ENCODE measurements at regions not wholly inside any gene's neighbourhood (a gene's known extent, or its start where the extent isn't known, plus 50 kb on each side); places are given as distances from the start of the nearest gene placed in this dataset.

GRCh38 chr1:193666485-193667083 lies 480.2 kb upstream of the B3GALT2 start (continued):
- TF ChIP-seq STAT3 (IDR thresholded peaks at IDR 0.05; ENCODE audit: low read depth, low read length) (no peak), CREM (IDR thresholded peaks at IDR 0.05; ENCODE audit: low read depth) (no peak), SIN3A (IDR thresholded peaks at IDR 0.05; ENCODE audit: low read depth, low read length) (no peak)

- in situ Hi-C loops (cut with MboI): no loop called here
- no peak for ATAC-seq
- Histone ChIP-seq H4K20me1 (ENCODE audit: control insufficient read depth, insufficient read depth) (no peaks in the 10 kb centered on the region), H3K9ac (ENCODE audit: control insufficient read depth, insufficient read depth, low read length) (no peak overlapping the region), H2AFZ (ENCODE audit: control insufficient read depth, low read depth, low read length) (no peak overlapping the region), H3K4me3 (no peak overlapping the region), H3K9me3 (replicated peaks; ENCODE audit: control insufficient read depth, insufficient read depth, low read length) (no peaks in the 10 kb centered on the region), H3K4me1 (ENCODE audit: control insufficient read depth, insufficient read depth, low read length) (no peaks in the 10 kb centered on the region), H3K4me2 (ENCODE audit: control insufficient read depth, insufficient read depth) (no peak overlapping the region), H3K27me3 (replicated peaks in 1 of 2; ENCODE audit: control insufficient read depth in 2 of 2, insufficient read depth in 2 of 2, low read length in 1 of 2) (no peaks in the 10 kb centered on the region), H3K27ac (ENCODE audit: control insufficient read depth, insufficient read depth) (no peak overlapping the region), H3K36me3 (ENCODE audit: control insufficient read depth in 2 of 2, insufficient read depth in 2 of 2, low read length in 1 of 2) (no peaks in the 10 kb centered on the region), H3K79me2 (ENCODE audit: control insufficient read depth, insufficient read depth, low read length) (no peaks in the 10 kb centered on the region)
- FAIRE-seq: no peak
- ChIA-PET POLR2A (no interaction called here), CTCF (no interaction called here), SMC1A (ENCODE audit: uncharacterized antibody, unreplicated experiment) (no interaction called here), RAD21 (ENCODE audit: unreplicated experiment) (no interaction called here)
- TF ChIP-seq MYB (IDR thresholded peaks at IDR 0.05; ENCODE audit: borderline replicate concordance, low read depth, low read length): no peak
- no peak for TF ChIP-seq FOS (IDR thresholded peaks at IDR 0.05; ENCODE audit: borderline replicate concordance, extremely low read depth, insufficient read length)
- no peak for TF ChIP-seq E4F1 (IDR thresholded peaks at IDR 0.05; ENCODE audit: borderline replicate concordance, partially characterized antibody)
- TF ChIP-seq RBBP5 (conservative IDR thresholded peaks at IDR 0.05): no peak
- TF ChIP-seq SMAD1 (IDR thresholded peaks at IDR 0.05; ENCODE audit: low read depth, partially characterized antibody): no peak
- TF ChIP-seq EP300 (IDR thresholded peaks at IDR 0.05; ENCODE audit: borderline replicate concordance in 1 of 2, control insufficient read depth in 1 of 2, low read depth in 2 of 2, low read length in 2 of 2): no peak
- no peak for TF ChIP-seq NR2C2 (IDR thresholded peaks at IDR 0.05; ENCODE audit: borderline replicate concordance, control insufficient read depth, insufficient read length, low read depth)
- no peak for TF ChIP-seq ZZZ3 (IDR thresholded peaks at IDR 0.05; ENCODE audit: control insufficient read depth, insufficient read length, low read depth)
- no peak for TF ChIP-seq EGR1 (IDR thresholded peaks at IDR 0.05; ENCODE audit: borderline replicate concordance in 1 of 2, low read depth in 2 of 2, low read length in 2 of 2)
- no peak for TF ChIP-seq CBX5 (IDR thresholded peaks at IDR 0.05; ENCODE audit: low read depth)
- TF ChIP-seq NR2F1 (conservative IDR thresholded peaks at IDR 0.05): no peak
- no peak for TF ChIP-seq MEF2A (IDR thresholded peaks at IDR 0.05; ENCODE audit: insufficient read depth, low read depth, low read length)
- DNase-seq (ENCODE audit: low read depth, low spot score): no peak
- BruUV-seq (replicated peaks): no TSS peak
- intact Hi-C loops (cut with micrococcal nuclease; ENCODE audit: unreplicated experiment): no loop called here
Measured at GRCh38 chr1:193663965-193664364, 477.6 kb upstream of the B3GALT2 start.
